Activated CD4-positive, alpha-beta T cell treated with anti-CD3 and anti-CD28 coated beads, Interleukin-2, amount 50 U/mL, for 4 hours (primary cell): ENCODE measurements at regions not wholly inside any gene's neighbourhood (a gene's known extent, or its start where the extent isn't known, plus 50 kb on each side); places are given as distances from the start of the nearest gene placed in this dataset.
"Not testable (repeated sequence)": the region's sequence is repeated elsewhere in the genome, so short reads cannot be mapped to it uniquely, and the experiment has no call there.

ENCODE experiments used
- DNase-seq, 2 experiments: peaks; one replicate each; pipeline ENCODE4 v3.0.0-alpha.2; 2020

GRCh38 chr3:17823036-17823435 lies 80.6 kb upstream of the TBC1D5 start:
- no peak for DNase-seq

DNA sequence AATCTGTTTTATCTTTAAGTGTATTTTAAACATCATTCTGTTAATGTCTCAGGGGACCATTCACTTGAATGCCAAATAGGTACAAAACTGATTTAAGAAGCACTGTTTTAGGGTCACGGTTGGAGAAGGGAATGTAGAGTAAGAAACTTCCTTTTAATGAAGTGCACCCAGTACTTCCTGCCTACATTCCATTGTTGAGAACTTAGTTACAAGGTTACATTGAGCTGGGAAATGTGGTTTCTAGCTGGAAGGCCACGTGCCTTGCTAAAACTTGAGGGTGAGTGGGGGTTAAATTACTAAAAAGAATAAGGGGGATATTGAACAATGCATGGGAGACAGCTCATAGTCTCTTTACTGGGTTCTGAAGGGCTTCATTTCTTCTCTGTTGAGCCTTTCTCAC lies 78.3 kb upstream of the TBC1D5 start:
- no peak for DNase-seq

DNA sequence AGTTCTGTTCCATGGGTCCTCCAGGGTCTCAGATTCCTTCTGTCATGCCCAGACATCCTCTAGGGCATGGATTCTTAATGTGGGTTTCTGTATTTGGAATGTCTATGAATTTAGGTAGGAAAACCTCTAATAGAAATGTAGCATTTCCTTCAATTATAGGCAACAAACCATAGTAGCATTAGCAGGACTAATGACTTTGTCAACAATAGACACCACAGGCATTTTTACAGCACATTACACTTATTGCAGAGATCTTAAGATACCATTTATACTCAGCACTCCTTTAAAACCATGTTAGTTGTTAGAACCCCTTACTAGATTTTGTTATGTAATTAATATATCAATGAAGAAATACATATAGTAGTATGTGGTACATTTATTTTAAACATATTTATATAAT lies 77.8 kb upstream of the TBC1D5 start:
- DNase-seq = no peak

DNA sequence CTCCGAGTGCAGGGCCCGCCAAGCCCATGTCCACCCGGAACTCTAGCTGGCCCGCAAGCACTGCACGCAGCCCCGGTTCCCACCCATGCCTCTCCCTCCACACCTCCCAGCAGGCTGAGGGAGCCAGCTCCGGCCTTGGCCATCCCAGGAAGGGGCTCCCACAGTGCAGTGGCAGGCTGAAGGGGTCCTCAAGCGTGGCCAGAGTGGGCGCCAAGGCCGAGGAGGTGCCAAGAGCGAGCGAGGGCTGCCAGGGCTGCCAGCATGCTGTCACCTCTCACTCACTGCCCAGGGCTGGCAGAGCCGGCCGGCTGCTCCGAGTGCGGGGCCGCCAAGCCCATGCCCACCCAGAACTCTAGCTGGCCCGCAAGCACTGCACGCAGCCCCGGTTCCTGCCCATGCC lies 75.5 kb upstream of the TBC1D5 start:
- DNase-seq = not testable (repeated sequence)

DNA sequence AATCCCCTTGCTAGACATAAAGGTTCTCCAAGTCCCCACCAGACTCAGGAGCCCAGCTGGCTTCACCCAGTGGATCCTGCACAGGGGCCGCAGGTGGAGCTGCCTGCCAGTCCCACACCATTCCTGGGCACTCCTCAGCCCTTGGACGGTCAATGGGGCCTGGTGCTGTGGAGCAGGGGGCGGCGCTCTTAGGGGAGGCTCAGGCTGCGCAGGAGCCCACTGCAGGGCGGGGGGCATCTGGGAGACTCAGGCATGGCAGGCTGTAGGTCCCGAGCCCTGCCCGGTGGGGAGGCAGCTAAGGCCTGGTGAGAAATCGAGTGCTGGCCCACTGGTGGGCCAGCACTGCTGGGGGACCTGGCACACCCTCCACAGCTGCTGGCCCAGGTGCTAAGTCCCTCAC lies 75.1 kb upstream of the TBC1D5 start:
- DNase-seq = no peak

- not testable (repeated sequence) for DNase-seq
Observed at GRCh38 chr3:17816839-17817238, 74.4 kb upstream of the TBC1D5 start.

- DNase-seq = not testable (repeated sequence)
Observed at GRCh38 chr3:17812328-17812727, 69.9 kb upstream of the TBC1D5 start.

GRCh38 chr3:17811646-17812045 lies 69.2 kb upstream of the TBC1D5 start:
- DNase-seq = no peak

DNA sequence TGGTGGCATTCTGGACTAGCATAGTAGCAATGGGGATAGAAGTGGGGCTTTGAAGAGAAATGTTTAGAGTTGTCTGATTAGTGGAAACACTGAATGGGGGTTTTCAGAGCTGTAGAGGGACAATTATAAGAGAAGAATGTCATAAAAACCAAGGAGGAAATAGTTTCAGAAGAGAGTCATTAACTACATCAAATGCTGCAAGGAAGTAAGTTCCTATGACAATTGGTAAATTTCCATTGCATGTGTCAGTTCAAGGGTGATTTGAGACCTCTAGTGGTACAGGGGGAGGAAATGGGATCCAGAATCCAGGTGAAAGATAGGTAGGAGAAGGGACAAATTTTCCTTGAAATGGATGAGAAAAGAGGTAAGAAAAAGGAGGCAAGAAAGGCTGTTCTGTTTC lies 68.3 kb upstream of the TBC1D5 start:
- no peak for DNase-seq

DNA sequence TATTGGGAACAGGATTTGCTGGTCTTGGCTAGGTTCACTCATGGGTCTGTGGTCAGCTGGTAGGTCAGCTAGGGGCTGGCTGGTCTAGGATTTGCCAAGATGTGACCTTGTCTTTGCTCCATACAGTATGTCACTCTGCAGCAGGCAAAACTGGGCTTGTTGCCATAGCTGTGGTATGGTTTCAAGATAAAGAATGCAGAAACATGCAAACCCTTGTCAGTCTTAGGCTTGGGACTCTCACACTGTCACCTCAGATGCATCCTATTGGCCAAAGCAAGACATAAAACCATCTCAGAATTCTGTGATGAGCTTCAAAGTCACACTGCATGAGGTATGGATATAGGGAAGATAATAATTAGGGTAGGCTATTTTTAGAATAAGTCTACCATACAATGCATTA lies 66.6 kb upstream of the TBC1D5 start:
- DNase-seq = no peak

GRCh38 chr3:17806876-17807275 lies 64.4 kb upstream of the TBC1D5 start:
- no peak for DNase-seq

DNA sequence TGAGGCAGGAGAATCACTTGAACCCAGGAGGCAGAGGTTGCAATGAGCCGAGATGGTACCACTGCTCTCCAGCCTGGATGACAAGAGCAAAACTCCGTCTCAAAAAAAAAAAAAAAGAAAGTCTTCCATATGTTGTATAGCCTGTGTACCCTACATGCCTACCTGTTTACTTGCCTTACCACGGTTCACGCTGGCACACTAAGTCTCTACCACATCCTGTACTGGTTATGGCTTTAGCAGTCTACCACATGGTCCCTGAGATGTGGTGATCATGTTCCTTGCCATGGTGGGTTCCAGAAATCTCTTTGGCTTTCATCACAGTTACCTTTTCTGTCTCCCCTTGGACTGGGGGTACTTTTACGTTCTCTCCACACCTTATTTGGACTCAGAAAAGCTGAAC lies 63.8 kb upstream of the TBC1D5 start:
- DNase-seq = no peak

DNA sequence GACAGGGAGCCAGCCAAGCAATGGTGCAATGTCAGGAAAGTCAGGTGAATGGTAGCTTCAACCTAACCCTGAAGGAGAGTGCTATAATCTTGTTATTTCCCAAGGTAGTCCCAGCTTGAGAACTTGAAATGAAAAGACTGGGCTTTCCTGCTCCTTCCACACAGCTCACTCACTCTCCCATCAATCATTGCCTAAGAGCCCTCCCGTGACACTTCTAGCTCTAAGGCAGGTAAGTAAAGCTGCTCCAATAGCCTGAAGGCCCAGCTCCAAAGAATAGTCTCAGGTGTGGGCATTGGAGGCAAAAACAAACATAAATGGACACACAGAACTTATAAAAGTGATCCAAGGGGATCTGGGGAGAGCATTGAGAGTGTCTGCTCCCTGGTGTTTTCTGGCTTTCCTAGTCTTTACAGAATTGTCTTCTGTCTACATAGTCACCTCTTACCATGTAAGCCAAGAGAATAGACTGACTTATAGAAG lies 63.1 kb upstream of the TBC1D5 start:
- no peak for DNase-seq

DNA sequence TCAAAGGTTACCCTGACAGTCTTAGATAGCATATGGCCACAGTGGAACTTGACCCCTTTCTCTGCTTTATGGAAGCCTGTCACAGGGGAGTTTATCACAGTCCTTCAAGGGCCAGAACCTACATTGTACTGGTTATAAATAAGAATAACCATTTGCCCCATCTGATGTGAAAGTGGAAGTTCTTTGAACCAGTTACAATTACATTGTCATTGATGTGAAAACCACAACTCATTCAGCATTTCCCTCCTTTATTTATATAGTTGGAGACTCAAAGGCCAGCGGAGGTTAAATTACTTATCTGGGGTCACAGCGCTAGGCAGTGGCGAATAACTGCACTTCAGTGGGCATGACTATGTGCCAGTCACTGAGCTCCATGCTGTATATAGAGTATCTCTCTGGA lies 60.5 kb upstream of the TBC1D5 start:
- no peak for DNase-seq

- no peak for DNase-seq
Observed at GRCh38 chr3:17801131-17801530, 58.7 kb upstream of the TBC1D5 start.

DNA sequence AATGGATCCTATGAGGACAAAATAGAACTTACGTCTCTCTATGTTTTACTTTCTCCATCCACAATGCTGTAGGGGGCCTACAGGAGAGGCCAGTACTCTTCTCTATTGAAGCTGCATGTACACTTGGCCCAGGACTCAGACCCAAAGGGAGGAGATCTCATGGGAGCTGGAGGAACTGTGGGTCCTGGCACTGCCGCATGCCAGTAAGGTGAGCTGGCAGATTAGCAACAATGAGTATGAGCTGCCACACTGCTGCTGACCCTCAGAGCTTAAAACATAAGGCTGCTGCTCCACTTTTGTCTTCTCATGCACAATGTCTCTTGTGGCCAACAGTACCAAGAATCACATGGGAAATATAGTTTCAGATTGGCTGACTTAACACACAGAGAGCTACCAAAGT lies 57.8 kb upstream of the TBC1D5 start:
- DNase-seq = no peak

DNA sequence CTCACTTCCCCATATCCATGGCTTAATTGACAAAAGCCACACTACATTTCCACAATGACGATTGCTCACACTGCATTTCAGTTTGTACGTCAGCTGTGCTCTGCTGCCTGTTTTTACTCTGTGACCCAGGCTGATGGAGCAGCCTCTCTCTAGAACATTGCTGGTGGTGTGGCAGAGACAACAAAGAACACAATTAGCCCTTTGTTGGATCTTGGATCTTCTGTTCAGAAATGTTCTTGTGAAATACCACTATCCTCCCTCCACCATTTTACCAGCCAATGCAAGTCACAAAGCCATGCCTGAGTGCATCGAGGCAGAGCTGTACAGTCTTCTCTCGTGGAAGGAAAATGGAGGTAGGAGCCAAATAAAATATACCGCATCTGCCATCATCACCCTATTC lies 56.9 kb upstream of the TBC1D5 start:
- no peak for DNase-seq

- no peak for DNase-seq
Observed at GRCh38 chr3:17798000-17798399, 55.6 kb upstream of the TBC1D5 start.

GRCh38 chr3:17795711-17796110 lies 53.3 kb upstream of the TBC1D5 start:
- DNase-seq = no peak

DNA sequence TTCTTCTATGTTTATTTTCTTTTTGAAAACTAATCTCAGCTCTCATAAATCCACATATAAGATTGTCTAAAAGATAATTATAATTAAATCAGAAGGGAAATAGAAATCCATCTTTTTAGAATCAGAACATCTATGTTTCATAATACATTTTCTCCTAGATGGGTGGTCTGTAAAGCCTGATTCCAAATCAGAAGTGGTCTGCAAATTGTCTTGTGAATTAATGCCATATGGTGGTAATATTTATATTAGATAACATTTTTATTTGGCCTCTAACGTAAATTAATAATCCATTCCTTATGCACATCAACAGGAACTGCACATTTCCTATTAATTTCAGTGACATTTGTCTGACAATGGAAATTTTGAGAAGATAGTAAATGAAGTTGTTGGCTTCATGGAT lies 52.8 kb upstream of the TBC1D5 start:
- DNase-seq = no peak

- no peak for DNase-seq
Observed at GRCh38 chr3:17793542-17794195, 51.2 kb upstream of the TBC1D5 start.
